Endothelial cell of umbilical vein (primary cell): ENCODE measurements at regions not wholly inside any gene's neighbourhood (a gene's known extent, or its start where the extent isn't known, plus 50 kb on each side); places are given as distances from the start of the nearest gene placed in this dataset.

Experiments
- BruUV-seq: library from RNA; stranded (reverse); fragments of 400-500 nt; replicated peaks from 2 replicates; lab custom pipeline; 2021; lab: Mats Ljungman, UMichigan
- CTCF ChIA-PET: fragments of 300-600, 350-600 bp; sonication (Branson Sonifier 250); formaldehyde crosslinking; loops from one replicate; lab custom pipeline; 2021; ENCODE audit warnings: antibody characterized with exemption, inconsistent platforms; lab: Charles Lee
- POLR2A ChIA-PET: fragments of 300-600, 350-600 bp; sonication (Branson Sonifier 250); formaldehyde crosslinking; loops from one replicate; lab custom pipeline; 2021; ENCODE audit warnings: antibody characterized with exemption, inconsistent platforms; lab: Charles Lee
- DNase-seq: peaks from one replicate; pipeline ENCODE4 v3.0.0-alpha.2; 2011; ENCODE audit warnings: low read depth, low spot score
- FAIRE-seq: peaks from 2 replicates; lab custom pipeline; 2011; peaks lifted over from hg19 to GRCh38; lab: Jason Lieb, UNC
- H2AFZ ChIP-seq: 2 replicates; pipeline ENCODE4 v1.6.0; 2012; ENCODE audit warnings: low read depth, low read length, control low read depth, inconsistent platforms
- H3K27ac ChIP-seq: 2 replicates; pipeline ENCODE4 v1.5.1; 2011; ENCODE audit warnings: low read depth, mild to moderate bottlenecking, control low read depth, low read length, moderate library complexity; ENCODE audit not compliant: insufficient read depth
- H3K27me3 ChIP-seq, 2 experiments: 2 replicates each; pipeline versions ENCODE4 v1.6.0 to v1.6.1; 2011; ENCODE audit warnings: low read length in 2 of 2, mixed read lengths in 1 of 2; ENCODE audit not compliant: control insufficient read depth in 2 of 2, insufficient read depth in 2 of 2
- H3K36me3 ChIP-seq, 2 experiments: 2 replicates in 1 of 2; 3 replicates in 1 of 2; pipeline ENCODE4 v1.5.1; 2011; ENCODE audit warnings: low read length in 2 of 2, mild to moderate bottlenecking in 1 of 2, moderate library complexity in 1 of 2; ENCODE audit not compliant: control insufficient read depth in 2 of 2, insufficient read depth in 2 of 2; ENCODE audit errors: extremely low read depth in 1 of 2
- H3K4me1 ChIP-seq: 3 replicates; pipeline ENCODE4 v1.5.1; 2011; ENCODE audit warnings: mild to moderate bottlenecking, low read length; ENCODE audit not compliant: control insufficient read depth, insufficient read depth; ENCODE audit errors: extremely low read depth
- H3K4me2 ChIP-seq: 2 replicates; pipeline ENCODE4 v1.6.1; 2011; ENCODE audit warnings: low read length, control low read depth, mixed read lengths; ENCODE audit not compliant: insufficient read depth
- H3K4me3 ChIP-seq, 3 experiments: fragments of 200-600 bp in 1 of 3; sonication (generic), shearing (Covaris generic) in 1 of 3; replicated peaks in 1 of 3; 2 replicates each; pipeline ENCODE4 v1.5.1; 2011 to 2016; ENCODE audit warnings: control low read depth in 3 of 3, low read length in 3 of 3, mild to moderate bottlenecking in 2 of 3, inconsistent platforms in 1 of 3, low read depth in 1 of 3, moderate library complexity in 1 of 3; ENCODE audit not compliant: insufficient read depth in 1 of 3
- H3K79me2 ChIP-seq: 2 replicates; pipeline ENCODE4 v1.6.0; 2012; ENCODE audit warnings: low read length, inconsistent platforms; ENCODE audit not compliant: control insufficient read depth, insufficient read depth
- H3K9ac ChIP-seq: replicated peaks from 2 replicates; pipeline ENCODE3; 2011; ENCODE audit warnings: low read length, control low read depth; ENCODE audit not compliant: insufficient read depth; ENCODE audit errors: extremely low read depth
- H3K9me1 ChIP-seq: replicated peaks from 3 replicates; pipeline ENCODE4 v1.6.0; 2011; ENCODE audit warnings: mild to moderate bottlenecking, low read length; ENCODE audit not compliant: control insufficient read depth, insufficient read depth; ENCODE audit errors: extremely low read depth
- H3K9me3 ChIP-seq: replicated peaks from 2 replicates; pipeline ENCODE4 v1.5.1; 2012; ENCODE audit warnings: low read length, inconsistent platforms; ENCODE audit not compliant: control insufficient read depth, insufficient read depth
- H4K20me1 ChIP-seq: replicated peaks from 2 replicates; pipeline ENCODE3; 2011; ENCODE audit warnings: mild to moderate bottlenecking, low read length; ENCODE audit not compliant: control insufficient read depth, insufficient read depth; ENCODE audit errors: extremely low read depth
- EZH2 ChIP-seq: IDR thresholded peaks from 2 replicates; pipeline ENCODE4 v1.6.1; 2012; ENCODE audit warnings: borderline replicate concordance, low read depth, mild to moderate bottlenecking, moderate library complexity, low read length, inconsistent platforms; ENCODE audit not compliant: severe bottlenecking
- FOS ChIP-seq: IDR thresholded peaks from 2 replicates; pipeline ENCODE4 v1.6.1; 2011; ENCODE audit warnings: mild to moderate bottlenecking, low read length, moderate library complexity, borderline replicate concordance; ENCODE audit not compliant: insufficient read depth
- JUN ChIP-seq: IDR thresholded peaks from 2 replicates; pipeline ENCODE4 v1.6.1; 2011; ENCODE audit warnings: borderline replicate concordance, low read depth; ENCODE audit not compliant: insufficient read length, insufficient read depth
- MAX ChIP-seq: IDR thresholded peaks from 2 replicates; pipeline ENCODE4 v1.6.1; 2011; ENCODE audit not compliant: insufficient read depth, insufficient read length
- MYC ChIP-seq: IDR thresholded peaks from one replicate; pipeline ENCODE4 v1.6.1; 2011; ENCODE audit warnings: mild to moderate bottlenecking, low read depth, low read length
- POLR2A ChIP-seq: IDR thresholded peaks from 2 replicates; pipeline ENCODE4 v1.6.1; 2012; ENCODE audit warnings: low read depth, mild to moderate bottlenecking, control low read depth, low read length
- POLR2AphosphoS5 ChIP-seq: IDR thresholded peaks from 2 replicates; pipeline ENCODE4 v1.6.1; 2012; ENCODE audit warnings: low read depth, mild to moderate bottlenecking, control low read depth, low read length, moderate library complexity; ENCODE audit not compliant: insufficient read depth
- dilution Hi-C: fragments of 300-500 bp; cut with MboI; formaldehyde crosslinking; loops from one replicate; pipeline ENCODE4 v1.15.0; 2019; ENCODE audit warnings: low sequenced_read_pairs; ENCODE audit not compliant: extremely low pct_ligation_motif_present
- intact Hi-C: fragments of 100-400 bp; cut with micrococcal nuclease; formaldehyde crosslinking; loops from one replicate; pipeline ENCODE4 v1.10.0; 2022

- no peaks in the 10 kb centered on the region for H3K79me2 ChIP-seq
- no peak overlapping the region for H3K9ac ChIP-seq
- no peaks in the 10 kb centered on the region for H3K36me3 ChIP-seq
- H4K20me1 ChIP-seq, result no peaks in the 10 kb centered on the region
- H3K27me3 ChIP-seq, result no peaks in the 10 kb centered on the region
- CTCF ChIA-PET, result interaction anchor here (0.6 kb wide), 1 partner anchor 330 kb away, joined by 3 read pairs; no protein-coding TSS in a partner anchor
- DNase-seq, result no peak
- H3K4me2 ChIP-seq, result no peak overlapping the region
- H3K4me1 ChIP-seq, result no peaks in the 10 kb centered on the region
- no TSS peak for BruUV-seq
- intact Hi-C loops (no loop called here), dilution Hi-C loops (no loop called here)
- POLR2A ChIA-PET, result no interaction called here
- H3K4me3 ChIP-seq, result no peak overlapping the region
- H3K9me1 ChIP-seq, result no peaks in the 10 kb centered on the region
- TF ChIP-seq MYC (no peak), JUN (no peak), MAX (no peak), POLR2AphosphoS5 (no peak), POLR2A (no peak)
- H3K27ac ChIP-seq, result no peak overlapping the region
- FAIRE-seq, result no peak
- H3K9me3 ChIP-seq, result no peaks in the 10 kb centered on the region
- no peak overlapping the region for H2AFZ ChIP-seq
Observed at GRCh38 chr10:84607523-84607922, 279.1 kb downstream of the CCSER2 start.

- Histone ChIP-seq H3K27ac (no peak overlapping the region), H3K4me3 (no peak overlapping the region), H3K9me3 (no peaks in the 10 kb centered on the region), H4K20me1 (no peaks in the 10 kb centered on the region), H3K4me2 (no peak overlapping the region), H3K27me3 (no peaks in the 10 kb centered on the region), H3K9me1 (no peaks in the 10 kb centered on the region), H3K79me2 (no peaks in the 10 kb centered on the region), H3K36me3 (no peaks in the 10 kb centered on the region), H3K9ac (no peak overlapping the region), H2AFZ (no peak overlapping the region), H3K4me1 (no peaks in the 10 kb centered on the region)
- BruUV-seq, result no TSS peak
- ChIA-PET POLR2A (no interaction called here), CTCF (no interaction called here)
- DNase-seq, result no peak
- intact Hi-C loops, result no loop called here
- TF ChIP-seq JUN (no peak), FOS (no peak), MAX (no peak), EZH2 (no peak)
- dilution Hi-C loops, result no loop called here
- FAIRE-seq, result no peak
Observed at GRCh38 chr10:84608126-84608525, 279.7 kb downstream of the CCSER2 start.
